ENCODE measurements at regions not wholly inside any gene's neighbourhood (a gene's known extent, or its start where the extent isn't known, plus 50 kb on each side); places are given as distances from the start of the nearest gene placed in this dataset.

GRCh38 chr19:31908080-31908479, 437.3 kb upstream of the ZNF507 start:
- Histone ChIP-seq H3K9ac (ENCODE audit: low read depth, low read length) (no peak overlapping the region), H3K9me3 (ENCODE audit: control insufficient read depth, insufficient read depth, low read length) (peaks cover 2% of the 10 kb centered on the region; the same call in 1 of the 2 replicates), H3K9me1 (ENCODE audit: insufficient read depth, low read length) (no peaks in the 10 kb centered on the region), H2BK15ac (ENCODE audit: low read depth, low read length) (no peak overlapping the region), H2AK5ac (ENCODE audit: low read depth, low read length) (no peak overlapping the region), H3K36me3 (ENCODE audit: control insufficient read depth, insufficient read depth, low read length) (no peaks in the 10 kb centered on the region), H3K23ac (ENCODE audit: low read depth, low read length) (no peak overlapping the region), H3K79me1 (ENCODE audit: low read depth in 1 of 2, low read length in 2 of 2) (no peaks in the 10 kb centered on the region), H4K91ac (ENCODE audit: insufficient read depth, low read depth, low read length) (no peak overlapping the region), H3K4me1 (ENCODE audit: control insufficient read depth, insufficient read depth, low read length) (no peaks in the 10 kb centered on the region), H3K56ac (ENCODE audit: extremely low read depth, insufficient read depth, low read length) (no peak overlapping the region), H3K4me2 (ENCODE audit: low read depth, low read length) (no peak overlapping the region), H3K14ac (replicated peaks; ENCODE audit: low read depth, low read length) (no peak overlapping the region), H2BK5ac (ENCODE audit: low read depth, low read length, poor library complexity, severe bottlenecking) (no peak overlapping the region), H4K20me1 (ENCODE audit: insufficient read depth, low read length) (no peaks in the 10 kb centered on the region), H3K27me3 (ENCODE audit: control insufficient read depth, insufficient read depth, low read length) (no peaks in the 10 kb centered on the region), H2BK120ac (ENCODE audit: low read depth, low read length) (no peak overlapping the region), H2AK9ac (replicated peaks; ENCODE audit: low read depth, low read length, poor library complexity) (no peak overlapping the region), H2BK20ac (ENCODE audit: low read depth, low read length) (no peak overlapping the region), H3K18ac (ENCODE audit: low read depth, low read length) (no peak overlapping the region), H3K4me3 (ENCODE audit: insufficient read depth, low read depth, low read length) (no peak overlapping the region), H4K8ac (ENCODE audit: low read depth in 2 of 2, low read length in 2 of 2) (no peak overlapping the region), H3K27ac (ENCODE audit: insufficient read depth, low read length) (no peak overlapping the region), H3K4ac (ENCODE audit: low read depth, low read length) (no peak overlapping the region), H4K5ac (ENCODE audit: low read depth, low read length) (no peak overlapping the region), H2AFZ (replicated peaks; ENCODE audit: low read length, poor library complexity) (no peak overlapping the region)
- ATAC-seq (ENCODE audit: low read depth) (no peak), DNase-seq (no peak)
- TF ChIP-seq RFX5 (IDR thresholded peaks at IDR 0.05; ENCODE audit: low read depth, low read length) (no peak), CTCF (conservative IDR thresholded peaks at IDR 0.05; ENCODE audit: low read depth, low read length) (no peak), FOS (IDR thresholded peaks at IDR 0.05; ENCODE audit: low read depth, low read length) (no peak), BHLHE40 (IDR thresholded peaks at IDR 0.05; ENCODE audit: low read depth, low read length) (no peak), MAZ (IDR thresholded peaks at IDR 0.05; ENCODE audit: borderline replicate concordance, low read depth, low read length) (no peak), RAD21 (IDR thresholded peaks at IDR 0.05; ENCODE audit: low read length) (no peak), CEBPB (IDR thresholded peaks at IDR 0.05; ENCODE audit: low read depth, low read length) (no peak)
- in situ Hi-C loops (cut with MboI; ENCODE audit: low sequenced_read_pairs) (no loop called here), dilution Hi-C loops (cut with HindIII; ENCODE audit: low sequenced_read_pairs, unreplicated experiment) (no loop called here), intact Hi-C loops (cut with micrococcal nuclease) (no loop called here)
- no CpG with 5 or more reads among the region's 3 CpGs for WGBS, 2 experiments (ENCODE audit: extremely low coverage in 2 of 2, insufficient read length in 1 of 2)
- POLR2A ChIA-PET (ENCODE audit: unreplicated experiment): no interaction called here
- BruUV-seq (replicated peaks): no TSS peak
- CTCF ChIA-PET: no interaction called here

Data from IMR-90 (cell line).